SU-DHL-6 (cell line): ENCODE measurements at regions not wholly inside any gene's neighbourhood (a gene's known extent, or its start where the extent isn't known, plus 50 kb on each side); places are given as distances from the start of the nearest gene placed in this dataset.

Experiments used
- CTCF ChIP-seq: fragments of 200-600 bp; sonication (generic); IDR thresholded peaks from one replicate; pipeline ENCODE4 v1.5.1; 2017; ENCODE audit warnings: antibody characterized with exemption, mild to moderate bottlenecking, low read length, moderate library complexity; ENCODE audit not compliant: insufficient read depth, poor library complexity, severe bottlenecking
- EZH2phosphoT487 ChIP-seq: fragments of 200-600 bp; sonication (generic), shearing (Covaris generic); conservative IDR thresholded peaks from 2 replicates; pipeline ENCODE4 v1.6.1; 2018; ENCODE audit warnings: mild to moderate bottlenecking, antibody characterized with exemption, low read length, moderate library complexity, mixed read lengths

GRCh38 chr2:12429779-12430406 is 286.8 kb upstream of the TRIB2 start:
- TF ChIP-seq CTCF = no peak
- TF ChIP-seq EZH2phosphoT487 = no peak
